Lower lobe of right lung (tissue), 2 donors: ENCODE measurements at regions not wholly inside any gene's neighbourhood (a gene's known extent, or its start where the extent isn't known, plus 50 kb on each side); places are given as distances from the start of the nearest gene placed in this dataset.

Experiments
- ATAC-seq, 2 donors: fragments of 200-7000 bp; cut with Tn5 transposase; one replicate each; pipeline ENCODE4 v1.9.1; 2020 to 2022; ENCODE audit warnings: mild to moderate bottlenecking in 2 of 2, moderate library complexity in 2 of 2
- DNase-seq: peaks from one replicate; pipeline ENCODE4 v3.0.0-alpha.2; 2020
- H3K27ac ChIP-seq: fragments of 200-600 bp; one replicate; pipeline ENCODE4 v1.8.0; 2022
- H3K27me3 ChIP-seq: fragments of 200-600 bp; one replicate; pipeline ENCODE4 v1.8.0; 2022; ENCODE audit warnings: low read depth
- H3K36me3 ChIP-seq: fragments of 200-600 bp; one replicate; pipeline ENCODE4 v1.8.0; 2022; ENCODE audit warnings: mild to moderate bottlenecking
- H3K4me1 ChIP-seq: fragments of 200-600 bp; one replicate; pipeline ENCODE4 v1.8.0; 2022
- H3K4me3 ChIP-seq: fragments of 200-600 bp; one replicate; pipeline ENCODE4 v1.8.0; 2022; ENCODE audit warnings: mild to moderate bottlenecking
- H3K9me3 ChIP-seq: fragments of 200-600 bp; one replicate; pipeline ENCODE4 v1.8.0; 2022
- intact Hi-C: fragments of 100-400 bp; cut with DNase I; formaldehyde crosslinking; loops from one replicate; pipeline ENCODE4 v1.11.0; 2022
- TF ChIP-seq, protein P1 (sequence below): fragments of 200-600 bp; IDR thresholded peaks from one replicate; pipeline ENCODE4 v1.8.0; 2022; ENCODE audit warnings: antibody characterized with exemption, mild to moderate bottlenecking
- donor health status: DM: no; HTN: yes; CAD: no; lungs with severe emphysema.

GRCh38 chr4:56093576-56093975 lies 144.8 kb downstream of the CEP135 start:
- ATAC-seq: no peak

GRCh38 chr4:56092540-56092939 lies 143.8 kb downstream of the CEP135 start:
- TF ChIP-seq, protein P1, sequence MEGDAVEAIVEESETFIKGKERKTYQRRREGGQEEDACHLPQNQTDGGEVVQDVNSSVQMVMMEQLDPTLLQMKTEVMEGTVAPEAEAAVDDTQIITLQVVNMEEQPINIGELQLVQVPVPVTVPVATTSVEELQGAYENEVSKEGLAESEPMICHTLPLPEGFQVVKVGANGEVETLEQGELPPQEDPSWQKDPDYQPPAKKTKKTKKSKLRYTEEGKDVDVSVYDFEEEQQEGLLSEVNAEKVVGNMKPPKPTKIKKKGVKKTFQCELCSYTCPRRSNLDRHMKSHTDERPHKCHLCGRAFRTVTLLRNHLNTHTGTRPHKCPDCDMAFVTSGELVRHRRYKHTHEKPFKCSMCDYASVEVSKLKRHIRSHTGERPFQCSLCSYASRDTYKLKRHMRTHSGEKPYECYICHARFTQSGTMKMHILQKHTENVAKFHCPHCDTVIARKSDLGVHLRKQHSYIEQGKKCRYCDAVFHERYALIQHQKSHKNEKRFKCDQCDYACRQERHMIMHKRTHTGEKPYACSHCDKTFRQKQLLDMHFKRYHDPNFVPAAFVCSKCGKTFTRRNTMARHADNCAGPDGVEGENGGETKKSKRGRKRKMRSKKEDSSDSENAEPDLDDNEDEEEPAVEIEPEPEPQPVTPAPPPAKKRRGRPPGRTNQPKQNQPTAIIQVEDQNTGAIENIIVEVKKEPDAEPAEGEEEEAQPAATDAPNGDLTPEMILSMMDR: no peak
- Histone ChIP-seq H3K9me3 (no peaks in the 10 kb centered on the region), H3K4me3 (no peak overlapping the region), H3K27me3 (no peaks in the 10 kb centered on the region), H3K4me1 (no peaks in the 10 kb centered on the region), H3K27ac (no peak overlapping the region), H3K36me3 (no peaks in the 10 kb centered on the region)
- no peak for ATAC-seq
- DNase-seq: no peak
- intact Hi-C loops: no loop called here

More at GRCh38 chr4:56093576-56093975, 144.8 kb downstream of the CEP135 start:
- H3K36me3 ChIP-seq: no peaks in the 10 kb centered on the region
- TF ChIP-seq, protein P1: no peak
- no peaks in the 10 kb centered on the region for H3K4me1 ChIP-seq
- no peak overlapping the region for H3K4me3 ChIP-seq
- DNase-seq: no peak
- no peaks in the 10 kb centered on the region for H3K9me3 ChIP-seq
- H3K27ac ChIP-seq: no peak overlapping the region
- intact Hi-C loops: no loop called here
- H3K27me3 ChIP-seq: no peaks in the 10 kb centered on the region

DNA sequence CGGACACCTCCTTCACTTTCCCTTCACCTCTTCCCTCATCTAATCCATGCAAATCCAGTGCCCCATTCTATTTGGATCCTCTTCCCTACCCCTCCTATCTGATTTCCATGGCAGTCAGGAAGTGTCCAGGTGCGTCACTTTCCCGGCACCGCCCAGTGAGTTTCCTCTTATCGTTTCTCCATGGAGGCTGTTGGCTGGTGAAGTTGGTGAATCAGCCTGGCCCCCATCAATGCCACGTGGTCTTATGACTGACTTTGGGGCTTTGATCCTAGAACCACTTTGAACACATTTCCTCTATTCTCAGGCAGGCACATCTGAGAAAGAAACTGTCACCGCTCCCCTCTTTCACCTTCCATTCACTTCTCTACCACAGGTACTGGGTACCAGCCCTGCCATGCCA lies 137.8 kb downstream of the CEP135 start:
- Histone ChIP-seq H3K9me3 (no peaks in the 10 kb centered on the region), H3K27ac (no peak overlapping the region), H3K4me1 (no peaks in the 10 kb centered on the region), H3K27me3 (no peaks in the 10 kb centered on the region), H3K36me3 (no peaks in the 10 kb centered on the region), H3K4me3 (no peak overlapping the region)
- intact Hi-C loops: no loop called here
- ATAC-seq (no peak), DNase-seq (no peak)
- TF ChIP-seq, protein P1: no peak

DNA sequence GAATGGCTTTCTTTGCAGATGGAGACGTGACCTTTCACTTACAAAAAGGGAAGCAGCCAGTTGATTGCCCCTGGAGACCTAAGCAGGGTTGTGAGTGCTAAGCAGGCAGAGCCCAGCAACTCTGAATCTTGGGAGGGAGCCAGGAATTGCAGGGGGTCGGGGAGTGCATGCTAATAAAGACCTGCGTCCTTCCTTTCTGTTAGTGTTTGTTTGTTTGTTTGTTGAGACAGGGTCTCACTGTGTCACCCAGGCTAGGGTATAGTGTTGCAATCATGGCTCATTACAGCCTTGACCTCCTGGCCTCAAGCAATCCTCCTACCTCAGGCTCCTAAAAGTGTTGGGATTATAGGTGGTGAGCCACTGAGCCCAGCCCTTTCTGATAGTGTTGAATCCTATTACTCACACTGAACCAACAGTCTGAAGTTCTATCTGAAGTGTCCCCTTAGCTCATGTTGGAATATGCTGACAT lies 137.4 kb downstream of the CEP135 start:
- no peak overlapping the region for H3K4me3 ChIP-seq
- no peaks in the 10 kb centered on the region for H3K4me1 ChIP-seq
- ATAC-seq (no peak), DNase-seq (no peak)
- TF ChIP-seq, protein P1: no peak
- intact Hi-C loops: no loop called here
- no peaks in the 10 kb centered on the region for H3K27me3 ChIP-seq
- H3K27ac ChIP-seq: no peak overlapping the region
- H3K36me3 ChIP-seq: no peaks in the 10 kb centered on the region
- H3K9me3 ChIP-seq: no peaks in the 10 kb centered on the region

DNA sequence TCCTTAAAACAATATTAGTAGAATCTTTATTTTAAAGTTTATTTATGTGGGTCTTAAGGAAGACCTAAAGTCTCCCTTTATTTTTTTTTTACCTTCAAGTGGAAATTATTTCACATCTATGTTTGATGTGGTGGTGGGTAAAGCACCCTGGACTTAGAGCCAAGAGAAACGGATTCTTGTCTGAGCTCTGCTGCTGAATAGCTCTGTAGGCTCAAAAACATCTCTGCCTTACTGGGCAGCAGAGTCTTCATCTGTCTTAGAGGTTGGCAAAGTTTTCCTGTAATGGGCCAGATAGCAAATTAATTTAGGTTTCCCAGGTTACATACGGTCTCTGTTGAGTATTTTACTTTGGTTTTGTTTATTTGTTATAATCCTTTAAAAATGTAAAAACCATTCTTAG lies 136.5 kb downstream of the CEP135 start:
- H3K27me3 ChIP-seq: no peaks in the 10 kb centered on the region
- TF ChIP-seq, protein P1: no peak
- H3K36me3 ChIP-seq: no peaks in the 10 kb centered on the region
- ATAC-seq (no peak), DNase-seq (no peak)
- H3K27ac ChIP-seq: no peak overlapping the region
- no peak overlapping the region for H3K4me3 ChIP-seq
- intact Hi-C loops: no loop called here
- no peaks in the 10 kb centered on the region for H3K4me1 ChIP-seq
- H3K9me3 ChIP-seq: no peaks in the 10 kb centered on the region

- Histone ChIP-seq H3K27me3 (no peaks in the 10 kb centered on the region), H3K4me1 (no peaks in the 10 kb centered on the region), H3K36me3 (no peaks in the 10 kb centered on the region), H3K27ac (no peak overlapping the region), H3K4me3 (no peak overlapping the region), H3K9me3 (no peaks in the 10 kb centered on the region)
- DNase-seq (no peak), ATAC-seq (no peak)
- TF ChIP-seq, protein P1: no peak
- intact Hi-C loops: no loop called here
Observed at GRCh38 chr4:56084851-56085250, 136.1 kb downstream of the CEP135 start.
